ENCODE measurements at regions not wholly inside any gene's neighbourhood (a gene's known extent, or its start where the extent isn't known, plus 50 kb on each side); places are given as distances from the start of the nearest gene placed in this dataset.

- no peak for TF ChIP-seq CTCF (conservative IDR thresholded peaks at IDR 0.05)
- H3K14ac ChIP-seq (ENCODE audit: insufficient read depth, low read length) = no peak overlapping the region
- DNase-seq = no peak
These were observed 1242.4 kb upstream of the ACVR2A start for GRCh38 chr2:146602383-146602782.

More at GRCh38 chr2:146602383-146602782, 1242.4 kb upstream of the ACVR2A start:
- Histone ChIP-seq H4K91ac (ENCODE audit: insufficient read length, low read depth, low read length) (no peak overlapping the region), H3T11ph (ENCODE audit: low read length) (no peak overlapping the region), H3K23ac (ENCODE audit: insufficient read length, low read depth, low read length) (no peak overlapping the region), H3K18ac (ENCODE audit: insufficient read length, low read depth, low read length) (no peak overlapping the region), H3K79me1 (ENCODE audit: insufficient read depth, low read depth, low read length, poor library complexity, severe bottlenecking) (no peaks in the 10 kb centered on the region), H2BK120ac (ENCODE audit: low read depth, low read length, poor library complexity, severe bottlenecking) (no peak overlapping the region), H2AK5ac (ENCODE audit: insufficient read length, low read length) (no peak overlapping the region), H2BK12ac (ENCODE audit: insufficient read length, low read depth, low read length) (no peak overlapping the region), H3K4ac (ENCODE audit: low read depth, low read length) (no peak overlapping the region), H2BK20ac (ENCODE audit: low read depth, low read length, poor library complexity, severe bottlenecking) (no peak overlapping the region), H2BK5ac (ENCODE audit: insufficient read length, low read length) (no peak overlapping the region), H3K79me2 (ENCODE audit: insufficient read depth, low read length) (no peaks in the 10 kb centered on the region), H3K4me2 (ENCODE audit: insufficient read depth, insufficient read length, low read length) (no peak overlapping the region), H2BK15ac (ENCODE audit: low read depth, low read length) (no peak overlapping the region), H3K23me2 (ENCODE audit: insufficient read length, low read depth, low read length, poor library complexity, severe bottlenecking) (no peaks in the 10 kb centered on the region), H3K27ac (ENCODE audit: insufficient read length, low read depth, low read length) (no peak overlapping the region), H3K4me1 (ENCODE audit: insufficient read depth, low read length) (no peaks in the 10 kb centered on the region; the same call in 1 of the 2 replicates), H4K20me1 (ENCODE audit: control insufficient read depth, insufficient read depth, insufficient read length) (no peaks in the 10 kb centered on the region), H4K8ac (replicated peaks; ENCODE audit: insufficient read length, low read depth, low read length) (no peak overlapping the region), H3K9ac (ENCODE audit: extremely low read depth, insufficient read length, low read length) (no peak overlapping the region), H4K5ac (ENCODE audit: insufficient read length, low read depth, low read length) (no peak overlapping the region), H3K9me3 (ENCODE audit: control insufficient read depth, low read depth, low read length) (no peaks in the 10 kb centered on the region), H2AFZ (ENCODE audit: low read length) (no peak overlapping the region), H3K56ac (ENCODE audit: insufficient read length, low read depth, low read length) (no peak overlapping the region), H3K27me3 (ENCODE audit: insufficient read depth, low read length) (no peaks in the 10 kb centered on the region)
- H3K9me3 Mint-ChIP-seq = peaks cover 5% of the 10 kb centered on the region in 2 experiments; a peak in 2 of 5 replicates
- H3K27ac Mint-ChIP-seq = no peak overlapping the region
- peaks cover 0 to 14% (median 5%) of the 10 kb centered on the region in 3 experiments; a peak in 6 of 7 replicates for H3K36me3 Mint-ChIP-seq (ENCODE audit: insufficient read depth in 1 of 3, low read depth in 3 of 3)
- no peaks in the 10 kb centered on the region for H3K27me3 Mint-ChIP-seq (ENCODE audit: low read depth)
- peaks cover 0 to 3% of the 10 kb centered on the region in 2 experiments; a peak in 1 of 4 replicates for H3K4me1 Mint-ChIP-seq
- H3K4me3 Mint-ChIP-seq = no peak overlapping the region
